HG02884 (cell line): ENCODE measurements at regions not wholly inside any gene's neighbourhood (a gene's known extent, or its start where the extent isn't known, plus 50 kb on each side); places are given as distances from the start of the nearest gene placed in this dataset.

Source experiments
- ATAC-seq: cut with Tn5 transposase; IDR thresholded peaks from one replicate; pipeline ENCODE4 v1.9.1; 2021; ENCODE audit warnings: mild to moderate bottlenecking, moderate library complexity; ENCODE audit not compliant: unreplicated experiment

DNA sequence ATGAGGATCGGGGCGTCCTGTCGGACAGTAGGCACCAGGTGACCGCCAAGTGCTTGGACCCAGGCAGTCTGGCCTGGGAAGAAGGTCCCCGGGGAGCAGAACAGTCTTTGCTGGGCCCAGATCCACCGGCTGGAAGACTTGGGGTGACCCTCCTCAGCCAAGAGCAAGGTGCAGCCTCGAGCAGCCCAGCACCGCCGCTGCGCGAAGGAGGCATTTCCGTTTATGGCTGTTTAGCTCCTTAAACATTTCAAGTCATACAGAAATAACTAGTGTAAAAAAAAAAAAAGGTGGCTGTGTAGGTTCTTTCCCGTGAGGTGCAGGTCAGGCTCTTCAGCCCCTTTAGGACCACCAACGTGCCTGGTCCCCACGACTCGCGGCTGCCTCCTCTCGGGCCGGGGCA is 370.2 kb downstream of the CMPK2 start:
- no peak for ATAC-seq

DNA sequence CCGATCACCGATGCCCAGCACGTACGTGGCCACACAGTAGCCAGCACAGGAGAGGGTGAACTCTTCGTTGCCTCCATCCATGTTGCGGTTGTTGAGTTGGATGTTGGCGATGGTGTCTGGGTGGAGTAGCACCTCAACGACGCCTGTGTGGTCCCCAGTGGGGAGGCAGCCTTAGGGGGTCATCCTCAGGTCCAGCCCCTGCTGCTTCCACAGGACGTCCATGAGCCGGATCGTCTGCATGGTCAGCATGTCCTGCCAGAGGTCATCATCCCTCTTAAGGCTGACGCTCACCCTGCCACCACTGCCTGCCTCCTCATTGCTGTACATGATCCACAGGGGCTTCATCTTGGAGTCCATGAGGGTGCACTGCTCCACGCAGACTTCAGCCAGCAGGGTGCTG is 369.3 kb downstream of the CMPK2 start:
- no peak for ATAC-seq

DNA sequence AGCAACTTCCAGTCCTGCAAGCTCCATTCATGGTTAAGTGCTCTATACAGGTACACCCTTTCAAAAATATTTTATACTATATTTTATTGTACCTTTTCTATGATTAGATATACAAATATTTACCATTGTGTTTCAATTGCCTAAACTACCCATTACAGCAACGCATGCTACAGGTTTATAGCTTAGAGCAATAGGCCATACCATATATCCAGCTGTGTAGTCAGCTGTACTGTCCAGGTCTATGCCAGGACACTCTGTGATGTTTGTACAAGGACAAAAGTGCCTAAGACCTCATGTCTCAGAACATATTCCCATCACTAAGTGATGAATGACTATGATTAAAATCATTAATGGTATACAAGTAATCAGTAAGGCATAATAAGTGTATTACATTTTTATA is 368.7 kb downstream of the CMPK2 start:
- ATAC-seq, result no peak

DNA sequence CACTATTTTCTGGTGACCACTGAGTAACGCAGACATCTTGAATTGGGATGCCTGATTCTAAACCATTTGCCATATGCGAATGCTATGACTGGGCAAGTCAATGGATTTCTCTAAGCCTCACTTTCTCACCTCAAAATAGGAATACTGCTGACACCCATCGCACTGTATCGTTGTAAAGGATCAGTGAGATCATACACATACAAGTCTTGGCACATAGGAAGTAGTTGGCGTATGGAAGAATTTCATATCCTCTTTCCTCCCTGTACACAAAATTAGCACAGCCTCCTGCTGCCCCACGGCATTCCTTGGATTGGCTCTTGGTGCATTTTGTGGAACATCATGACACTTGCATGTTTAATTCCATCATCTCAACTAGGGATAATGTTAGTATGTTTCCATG is 366.9 kb downstream of the CMPK2 start:
- ATAC-seq, result no peak

DNA sequence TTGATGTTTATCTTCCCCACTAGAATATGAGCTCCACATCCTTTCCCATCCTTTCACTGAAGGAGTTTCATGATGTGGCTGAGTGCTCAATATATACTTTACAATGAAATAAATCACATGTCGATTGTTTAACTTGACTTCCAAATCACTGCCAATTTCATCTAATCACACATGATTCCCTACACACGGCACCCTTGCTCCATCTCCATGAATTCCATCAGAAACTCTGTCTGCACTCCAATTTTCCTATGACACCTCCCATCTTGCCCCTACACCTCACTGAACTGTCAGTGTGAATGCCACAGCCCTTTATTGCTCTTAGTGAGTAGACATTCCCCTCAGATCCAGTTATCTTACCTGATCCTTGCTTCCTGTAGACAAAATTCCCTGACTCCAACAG is 366.0 kb downstream of the CMPK2 start:
- no peak for ATAC-seq

DNA sequence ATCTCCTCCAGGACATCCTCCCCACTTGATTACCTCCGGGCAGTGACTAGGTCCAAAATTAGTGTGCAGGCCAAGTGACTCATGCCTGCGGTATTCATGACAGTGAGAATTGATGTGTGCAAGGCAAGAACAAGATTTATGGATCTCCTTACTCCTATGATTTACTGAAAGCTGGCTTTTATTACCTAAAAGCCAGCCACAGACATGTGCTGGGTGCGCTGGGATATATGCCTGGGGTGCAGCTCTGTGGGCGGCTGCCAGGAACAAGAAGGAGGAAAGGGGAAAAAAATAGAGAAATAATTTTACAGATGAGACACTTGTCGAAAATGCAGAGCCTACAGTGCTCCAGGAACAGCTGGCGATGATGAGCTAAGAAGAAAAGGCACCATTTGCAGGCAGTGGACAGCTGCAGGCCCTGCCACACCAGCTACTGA is 359.3 kb downstream of the CMPK2 start:
- no peak for ATAC-seq

DNA sequence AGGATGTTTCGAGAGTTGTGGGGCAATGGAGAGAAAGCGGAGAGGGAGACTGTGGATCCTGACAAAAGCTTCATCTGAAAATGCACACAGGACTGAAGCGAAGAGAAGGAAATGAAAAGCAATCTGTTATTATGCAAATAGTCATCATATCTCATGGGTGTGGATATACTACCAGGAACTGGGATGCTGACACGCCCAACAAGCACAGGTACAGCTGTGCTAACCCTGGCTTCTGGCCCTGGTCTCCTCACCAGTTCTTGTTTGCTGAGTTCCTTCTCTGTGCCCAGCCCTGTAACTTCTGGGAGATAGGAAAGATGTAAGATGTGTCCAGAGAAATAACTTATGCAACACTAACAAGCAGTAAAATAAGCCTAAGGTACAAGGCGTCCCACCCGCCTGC is 358.8 kb downstream of the CMPK2 start:
- no peak for ATAC-seq

DNA sequence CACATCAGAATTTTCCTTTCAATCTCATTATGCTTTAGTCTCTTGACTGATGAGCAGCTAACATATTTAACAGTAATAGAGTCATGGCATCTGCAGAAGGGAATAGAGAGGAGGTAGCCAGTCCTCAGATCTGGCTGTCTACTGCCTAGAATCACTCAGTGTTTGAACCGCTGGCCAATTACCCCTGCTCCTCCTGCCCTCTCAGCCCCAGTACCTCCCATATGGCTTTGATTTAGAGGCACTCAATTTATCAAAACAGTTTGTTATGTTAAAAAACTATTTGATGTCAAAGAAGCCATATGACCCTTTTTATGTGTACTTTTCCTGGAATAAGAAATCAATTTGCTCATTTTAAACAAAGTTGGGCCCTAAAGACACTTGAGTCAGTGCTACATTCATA is 355.2 kb downstream of the CMPK2 start:
- no peak for ATAC-seq

DNA sequence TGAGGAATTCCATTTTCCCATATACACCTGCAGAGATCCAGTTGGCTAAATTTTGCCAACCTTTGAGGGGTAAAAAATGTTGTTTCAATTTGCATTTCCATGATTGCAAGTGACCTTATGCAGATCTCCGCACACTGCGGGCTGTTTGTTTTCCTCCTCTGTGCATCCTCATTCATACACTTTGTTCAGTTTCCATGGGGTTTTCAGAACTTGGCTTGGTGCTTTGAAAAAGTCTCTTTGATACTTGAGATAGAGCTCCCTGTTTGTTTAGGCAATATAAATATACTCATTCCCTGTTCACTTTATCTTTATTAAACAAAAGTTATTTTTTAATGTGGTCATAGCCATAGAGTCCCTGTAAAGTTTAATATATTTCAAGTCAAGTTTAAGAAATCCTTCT is 353.1 kb downstream of the CMPK2 start:
- no peak for ATAC-seq

DNA sequence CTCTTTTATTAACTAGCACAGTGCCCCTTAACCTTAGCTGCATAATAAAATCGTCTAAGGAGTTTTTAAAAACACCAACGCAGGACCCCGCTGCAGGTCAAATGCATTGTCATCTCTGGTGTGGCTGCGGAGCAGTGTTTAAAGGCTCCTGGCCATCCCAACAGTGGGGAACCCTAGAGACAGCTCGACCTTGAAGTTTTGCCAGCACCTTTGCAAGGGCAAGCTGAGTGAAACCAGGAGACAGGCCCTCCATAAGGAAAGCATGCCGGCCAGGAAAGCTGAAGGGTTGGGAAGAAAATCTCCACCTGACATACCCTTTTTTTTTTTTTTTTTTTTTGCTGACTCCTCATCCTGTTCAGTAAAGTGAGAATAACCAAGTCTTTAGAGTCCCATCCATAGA is 349.0 kb downstream of the CMPK2 start:
- ATAC-seq, result no peak

DNA sequence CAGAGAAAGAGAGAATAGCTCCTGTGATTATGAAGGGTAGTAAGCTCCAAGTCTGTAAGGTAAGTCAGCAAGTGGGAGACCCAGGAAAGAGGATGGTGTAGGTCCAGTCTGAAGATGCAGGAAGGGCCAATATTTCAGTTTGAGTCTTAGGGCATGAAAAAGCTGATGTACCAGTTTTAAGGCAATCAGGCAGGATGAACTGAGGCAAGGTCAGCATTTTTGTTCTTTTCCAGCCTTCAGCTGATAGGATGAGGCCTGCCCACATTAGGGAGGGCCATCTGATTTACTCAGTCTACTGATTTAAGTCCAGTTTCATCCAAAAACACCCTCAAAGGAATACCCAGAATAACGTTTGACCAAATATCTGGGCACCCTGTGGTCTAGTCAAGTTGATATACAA is 347.3 kb downstream of the CMPK2 start:
- no peak for ATAC-seq

DNA sequence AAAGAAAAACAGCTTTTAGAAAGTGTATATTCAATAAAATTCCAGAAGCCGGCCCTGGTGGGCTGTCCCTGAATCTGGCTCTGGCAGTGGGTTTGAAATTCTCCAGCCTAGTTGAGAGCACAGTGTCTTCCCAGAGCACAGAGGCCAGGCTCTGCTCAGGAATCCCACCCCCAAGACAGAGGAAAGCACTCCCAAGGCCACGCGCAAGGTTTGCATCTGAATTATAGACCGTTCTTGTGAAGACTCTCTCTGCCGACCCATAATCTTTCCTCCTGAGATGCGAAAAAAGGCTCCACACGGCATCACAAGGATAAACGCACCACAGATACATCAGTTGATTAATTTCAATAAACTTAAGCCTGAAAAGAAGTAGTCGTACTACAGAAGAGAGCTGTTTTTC is 342.2 kb downstream of the CMPK2 start:
- ATAC-seq, result no peak

DNA sequence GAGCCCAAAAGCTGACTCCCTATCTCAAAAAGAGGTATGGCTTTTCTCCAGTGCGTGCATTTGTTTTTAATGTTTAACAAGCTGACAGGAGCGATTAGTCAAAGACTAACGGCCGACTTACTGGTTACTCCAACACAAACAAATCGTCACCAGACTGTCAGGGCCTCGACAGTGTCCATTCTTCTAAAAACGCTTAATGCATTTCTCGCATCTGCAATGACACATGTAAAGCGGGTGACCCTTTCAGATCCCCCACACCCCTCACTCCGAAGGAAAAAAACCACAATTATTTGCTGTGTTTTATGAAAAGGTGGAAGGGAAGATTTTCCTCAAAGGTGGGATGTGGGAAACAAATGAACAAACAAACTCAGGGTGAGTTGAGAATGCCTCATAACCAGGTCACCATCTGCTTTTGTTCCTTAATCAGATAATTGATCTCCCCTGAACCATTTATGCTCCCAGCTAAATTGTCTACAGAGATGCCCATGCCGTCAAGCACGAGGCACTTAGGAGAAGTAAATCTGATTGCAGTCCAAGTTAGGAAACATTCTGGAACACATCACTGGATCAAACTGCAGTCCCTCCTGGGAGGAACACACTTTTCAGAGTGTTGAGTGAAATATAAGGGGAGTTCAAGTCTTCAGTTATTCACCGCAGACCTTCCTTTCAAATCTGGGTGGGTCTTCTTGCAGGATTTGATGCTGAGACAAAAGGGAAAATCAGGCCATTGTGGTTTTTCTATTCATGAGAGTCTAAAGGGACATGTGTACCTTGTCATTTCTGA is 340.8 kb downstream of the CMPK2 start:
- ATAC-seq, result no peak

DNA sequence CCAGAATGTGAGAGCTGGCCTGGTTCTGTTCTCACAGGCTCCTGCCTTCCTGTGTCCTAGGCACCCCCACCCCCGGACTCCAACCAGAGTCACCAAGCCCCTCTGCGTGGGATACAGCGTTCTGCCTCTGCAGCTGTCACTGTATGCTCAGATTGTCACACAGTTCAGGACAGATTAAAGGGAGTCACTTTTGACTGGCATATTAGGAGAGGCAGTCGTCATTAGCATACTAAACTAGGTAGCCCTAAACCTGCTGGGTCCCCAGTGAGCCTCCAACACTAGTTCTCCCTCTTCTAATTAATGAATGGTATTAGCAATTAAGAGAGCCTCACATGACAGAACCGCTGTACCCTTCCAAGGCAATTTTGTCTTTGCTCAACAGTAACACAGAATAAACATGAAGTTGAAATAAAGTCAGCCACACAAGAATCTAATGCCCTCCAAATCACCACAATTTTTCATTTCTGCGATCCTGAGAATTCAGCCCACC is 340.2 kb downstream of the CMPK2 start:
- no peak for ATAC-seq

DNA sequence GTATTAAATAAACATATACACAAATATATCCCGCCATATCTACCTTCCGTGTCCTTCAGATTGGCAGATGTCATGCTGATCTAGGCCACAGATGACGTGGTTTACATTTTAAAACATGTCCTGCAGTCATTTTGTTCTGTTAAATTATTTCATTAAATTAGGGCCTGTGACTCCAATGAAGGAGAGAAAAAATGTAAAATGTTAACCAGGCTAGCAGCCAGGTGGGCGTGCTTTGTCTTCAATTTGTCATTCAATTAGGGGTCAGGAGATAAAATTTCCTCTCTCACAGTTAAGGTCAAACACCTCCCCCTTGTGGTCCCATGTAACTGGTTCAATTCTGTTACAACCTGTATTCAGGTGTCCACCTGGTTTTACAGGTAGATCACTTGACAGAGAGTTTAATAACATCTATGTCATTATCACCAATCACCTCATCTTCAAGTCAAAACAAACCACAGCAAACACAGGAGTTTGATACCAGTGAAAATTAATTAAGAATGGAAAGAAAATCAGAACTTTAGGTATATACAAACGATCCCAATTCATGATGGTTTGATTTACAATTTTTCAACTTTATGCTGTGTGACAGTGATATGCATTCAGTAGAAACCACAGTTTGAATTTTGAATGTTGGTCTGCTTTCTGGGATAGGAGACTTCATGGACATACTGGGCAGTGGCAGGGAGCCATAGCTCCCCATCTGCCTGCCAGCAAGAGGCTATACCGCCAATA is 339.4 kb downstream of the CMPK2 start:
- no peak for ATAC-seq

DNA sequence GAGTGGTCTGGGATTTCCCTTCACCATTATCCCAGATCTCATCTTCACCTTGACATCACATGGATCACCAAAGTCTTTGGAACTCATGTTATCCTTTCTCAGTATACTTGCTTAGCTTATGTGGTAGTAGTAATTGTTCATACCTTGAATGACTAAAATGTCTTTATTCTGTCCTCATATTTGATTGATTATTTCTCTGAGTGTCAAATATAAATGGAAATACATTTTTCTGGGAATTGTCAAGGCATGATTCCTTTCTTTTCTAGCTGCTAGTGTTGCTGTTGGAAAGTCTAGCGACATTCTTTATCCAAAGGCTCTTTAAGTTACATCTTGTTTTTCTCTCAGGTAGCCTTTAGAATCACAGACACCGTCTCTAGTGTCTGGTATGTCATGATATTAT is 334.4 kb downstream of the CMPK2 start:
- no peak for ATAC-seq

DNA sequence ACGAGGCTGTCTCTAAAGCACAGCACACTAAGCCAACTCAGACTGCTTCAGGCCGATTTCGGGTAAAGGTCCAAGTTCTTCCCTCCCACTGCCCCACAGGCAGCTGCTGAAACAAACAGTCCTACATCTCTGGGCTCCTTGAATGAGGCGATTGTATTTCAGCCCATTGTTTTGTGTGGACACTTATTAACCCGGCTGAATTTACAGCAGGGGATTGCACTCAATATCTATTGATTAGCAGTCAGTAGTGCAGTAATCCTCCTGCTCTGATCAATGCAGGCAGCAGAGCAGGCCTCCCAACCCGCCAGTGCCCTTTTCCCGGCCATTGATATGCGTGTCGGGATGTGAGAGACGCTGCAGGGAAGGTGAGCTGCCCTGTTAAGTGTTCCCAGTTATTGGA is 330.1 kb downstream of the CMPK2 start:
- ATAC-seq, result no peak

DNA sequence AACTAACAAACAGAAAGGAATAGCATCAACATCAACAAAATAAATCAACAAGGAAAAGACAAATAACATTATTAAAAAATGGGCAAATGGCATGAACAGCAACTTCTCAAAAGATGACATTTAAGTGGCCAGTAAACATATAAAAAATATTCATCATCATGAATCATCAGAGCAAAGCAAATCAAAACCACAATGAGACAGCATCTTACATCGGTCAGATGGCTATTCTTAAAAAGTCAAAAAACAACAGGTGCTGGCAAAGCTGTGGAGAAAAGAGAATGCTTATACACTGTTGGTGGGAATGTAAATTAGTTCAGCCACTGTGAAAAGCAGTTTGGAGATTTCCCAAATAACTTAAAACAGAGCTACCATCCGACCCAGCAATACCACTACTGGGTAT is 327.1 kb downstream of the CMPK2 start:
- ATAC-seq, result no peak

DNA sequence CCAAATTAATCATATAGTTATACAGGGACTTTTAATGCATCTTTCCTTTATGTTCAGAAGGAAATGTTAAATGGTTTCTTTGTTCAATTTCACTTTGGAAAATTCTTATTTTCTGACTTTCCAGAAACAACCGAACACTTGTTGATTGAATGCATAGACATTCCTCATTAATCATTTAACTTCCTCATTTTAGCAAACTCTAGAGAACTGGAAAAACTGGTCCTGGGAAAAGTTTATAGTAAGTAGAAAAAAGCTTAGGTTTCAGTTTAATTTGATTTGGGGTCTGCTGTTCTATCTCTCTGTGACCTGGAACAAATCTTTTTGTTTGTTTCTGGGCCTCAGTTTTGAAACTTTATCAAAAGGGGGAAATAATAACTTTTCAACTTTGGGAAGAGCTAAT is 320.4 kb downstream of the CMPK2 start:
- no peak for ATAC-seq

DNA sequence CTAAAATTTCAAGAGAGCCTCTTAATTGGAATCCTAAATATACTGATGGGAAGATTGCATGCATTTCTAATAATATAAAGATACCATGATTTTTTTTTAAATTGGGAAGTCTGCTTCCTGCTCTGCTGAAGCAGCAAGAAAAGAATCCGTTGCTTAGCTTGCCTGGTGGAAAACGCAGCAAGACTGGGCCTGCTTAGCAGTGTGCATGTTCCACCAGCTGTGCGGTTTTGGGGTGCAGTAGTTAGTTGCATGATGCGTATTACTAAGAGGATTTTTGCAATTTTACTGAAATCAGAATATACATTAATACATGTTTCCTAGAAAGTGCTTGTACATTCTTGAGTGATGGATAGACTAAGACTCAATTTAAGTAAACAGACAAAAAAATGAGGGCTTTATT is 319.9 kb downstream of the CMPK2 start:
- ATAC-seq, result no peak

DNA sequence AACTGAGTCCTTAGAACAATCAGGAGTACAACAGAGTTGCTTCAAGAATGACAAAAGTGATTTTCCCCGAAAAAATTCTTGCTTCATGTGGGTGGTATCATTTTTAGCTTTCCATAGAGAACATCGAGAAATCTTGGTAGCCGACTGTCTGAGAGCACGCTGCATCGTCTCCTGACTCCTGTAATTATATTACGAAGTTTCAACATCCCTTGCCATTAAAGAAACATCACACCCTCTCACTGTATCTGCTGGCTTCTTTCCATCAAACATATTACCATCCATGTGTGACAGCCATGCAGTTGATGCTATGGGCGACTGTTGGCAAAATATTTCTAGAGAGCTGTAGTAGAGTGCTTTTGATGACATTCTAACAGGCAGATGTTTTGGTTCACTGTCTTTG is 311.2 kb downstream of the CMPK2 start:
- no peak for ATAC-seq

DNA sequence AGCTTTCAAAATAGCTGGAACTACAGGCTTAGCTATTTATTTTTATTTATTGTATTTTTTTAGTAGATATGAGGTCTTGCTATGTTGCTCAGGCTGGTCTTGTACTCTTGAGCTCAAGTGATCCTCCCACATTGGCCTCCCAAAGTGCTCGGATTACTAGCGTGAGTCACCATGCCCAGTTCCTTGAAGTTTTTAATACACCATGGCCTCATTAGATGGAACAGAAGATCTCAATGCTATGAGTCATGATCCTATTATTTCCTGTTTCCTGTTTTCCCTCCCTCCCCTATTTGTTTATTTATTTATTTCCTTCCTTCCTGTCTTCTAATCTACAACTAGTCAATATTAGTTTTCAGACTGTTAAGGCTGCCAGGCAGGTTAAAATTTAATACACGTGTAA is 309.0 kb downstream of the CMPK2 start:
- no peak for ATAC-seq
